PFSK-1 (cell line): ENCODE measurements at regions not wholly inside any gene's neighbourhood (a gene's known extent, or its start where the extent isn't known, plus 50 kb on each side); places are given as distances from the start of the nearest gene placed in this dataset.

Source experiments
- FOXP2 ChIP-seq: optimal IDR thresholded peaks from 2 replicates; pipeline ENCODE3; 2011; ENCODE audit warnings: borderline replicate concordance, control low read depth, inconsistent platforms; ENCODE audit not compliant: insufficient read depth; ENCODE audit errors: extremely low read length, extremely low read depth
- POLR2AphosphoS5 ChIP-seq: IDR thresholded peaks from 2 replicates; pipeline ENCODE4 v1.6.1; 2012; ENCODE audit warnings: low read depth, mild to moderate bottlenecking, control low read depth, low read length, moderate library complexity
- SIN3A ChIP-seq: IDR thresholded peaks from 2 replicates; pipeline ENCODE4 v1.6.1; 2012; ENCODE audit warnings: mild to moderate bottlenecking, low read length, moderate library complexity, borderline replicate concordance; ENCODE audit not compliant: insufficient read depth
- TAF1 ChIP-seq: IDR thresholded peaks from 2 replicates; pipeline ENCODE4 v1.6.1; 2012; ENCODE audit warnings: low read length, control low read depth, borderline replicate concordance; ENCODE audit not compliant: insufficient read depth
- TF ChIP-seq, protein P1 (sequence below), 2 experiments: IDR thresholded peaks; 2 replicates each; pipeline versions ENCODE4 v1.6.1 to v1.8.0; 2011 to 2012; ENCODE audit warnings: low read depth in 2 of 2, low read length in 2 of 2, control low read depth in 1 of 2, inconsistent platforms in 1 of 2, mild to moderate bottlenecking in 1 of 2, moderate library complexity in 1 of 2; ENCODE audit not compliant: insufficient read depth in 1 of 2

DNA sequence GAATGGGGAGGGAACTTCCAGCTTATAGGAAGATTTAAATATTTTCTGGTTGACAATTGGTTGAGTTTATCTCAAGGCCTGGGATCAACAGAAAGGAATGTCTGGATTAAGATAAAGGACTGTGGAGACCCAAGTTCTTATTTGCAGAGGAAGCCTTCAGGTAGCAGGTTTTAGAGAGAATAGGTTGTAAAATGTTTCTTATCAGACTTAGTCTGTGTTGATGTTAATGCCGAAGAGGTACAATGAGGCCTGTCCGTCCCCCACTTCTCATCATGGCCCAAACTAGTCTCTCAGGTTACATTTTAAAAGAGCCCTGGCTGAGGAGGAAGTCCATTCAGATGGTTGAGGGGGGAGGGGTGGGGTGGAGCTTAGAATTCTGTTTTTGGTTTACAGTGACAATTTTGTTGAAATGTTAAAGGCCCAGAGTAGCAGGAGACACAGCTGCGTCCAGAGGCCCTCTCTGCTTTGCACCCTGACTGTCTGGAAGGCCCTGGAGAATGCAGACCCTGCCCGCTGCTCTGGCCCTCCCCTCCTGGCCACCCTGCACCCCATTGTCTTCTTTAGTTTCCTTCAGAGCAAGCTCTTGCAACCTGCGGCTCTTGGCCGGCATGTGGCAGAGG is 672.5 kb upstream of the TMEM132C start:
- TF ChIP-seq, protein P1, sequence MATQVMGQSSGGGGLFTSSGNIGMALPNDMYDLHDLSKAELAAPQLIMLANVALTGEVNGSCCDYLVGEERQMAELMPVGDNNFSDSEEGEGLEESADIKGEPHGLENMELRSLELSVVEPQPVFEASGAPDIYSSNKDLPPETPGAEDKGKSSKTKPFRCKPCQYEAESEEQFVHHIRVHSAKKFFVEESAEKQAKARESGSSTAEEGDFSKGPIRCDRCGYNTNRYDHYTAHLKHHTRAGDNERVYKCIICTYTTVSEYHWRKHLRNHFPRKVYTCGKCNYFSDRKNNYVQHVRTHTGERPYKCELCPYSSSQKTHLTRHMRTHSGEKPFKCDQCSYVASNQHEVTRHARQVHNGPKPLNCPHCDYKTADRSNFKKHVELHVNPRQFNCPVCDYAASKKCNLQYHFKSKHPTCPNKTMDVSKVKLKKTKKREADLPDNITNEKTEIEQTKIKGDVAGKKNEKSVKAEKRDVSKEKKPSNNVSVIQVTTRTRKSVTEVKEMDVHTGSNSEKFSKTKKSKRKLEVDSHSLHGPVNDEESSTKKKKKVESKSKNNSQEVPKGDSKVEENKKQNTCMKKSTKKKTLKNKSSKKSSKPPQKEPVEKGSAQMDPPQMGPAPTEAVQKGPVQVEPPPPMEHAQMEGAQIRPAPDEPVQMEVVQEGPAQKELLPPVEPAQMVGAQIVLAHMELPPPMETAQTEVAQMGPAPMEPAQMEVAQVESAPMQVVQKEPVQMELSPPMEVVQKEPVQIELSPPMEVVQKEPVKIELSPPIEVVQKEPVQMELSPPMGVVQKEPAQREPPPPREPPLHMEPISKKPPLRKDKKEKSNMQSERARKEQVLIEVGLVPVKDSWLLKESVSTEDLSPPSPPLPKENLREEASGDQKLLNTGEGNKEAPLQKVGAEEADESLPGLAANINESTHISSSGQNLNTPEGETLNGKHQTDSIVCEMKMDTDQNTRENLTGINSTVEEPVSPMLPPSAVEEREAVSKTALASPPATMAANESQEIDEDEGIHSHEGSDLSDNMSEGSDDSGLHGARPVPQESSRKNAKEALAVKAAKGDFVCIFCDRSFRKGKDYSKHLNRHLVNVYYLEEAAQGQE (IDR thresholded peaks at IDR 0.05; ENCODE audit: insufficient read depth in 1 of 2, low read depth in 2 of 2, low read length in 2 of 2), result no peak
- no peak for TF ChIP-seq POLR2AphosphoS5
- no peak for TF ChIP-seq SIN3A
- no peak for TF ChIP-seq TAF1
- no peak for TF ChIP-seq FOXP2
